ENCODE measurements at regions not wholly inside any gene's neighbourhood (a gene's known extent, or its start where the extent isn't known, plus 50 kb on each side); places are given as distances from the start of the nearest gene placed in this dataset.

GRCh38 chr9:115757461-115757860 is 396.1 kb upstream of the PAPPA start:
- no peak for TF ChIP-seq CTCF (IDR thresholded peaks at IDR 0.05)
- no peak for TF ChIP-seq ZFX (IDR thresholded peaks at IDR 0.05; ENCODE audit: borderline replicate concordance)

Data from 22Rv1 (cell line).